Uterus (tissue), 3 donors: ENCODE measurements at regions not wholly inside any gene's neighbourhood (a gene's known extent, or its start where the extent isn't known, plus 50 kb on each side); places are given as distances from the start of the nearest gene placed in this dataset.

Experiments
- DNase-seq, 2 donors: peaks; one replicate each; pipeline ENCODE4 v3.0.0-alpha.2; 2019 to 2020
- H3K27ac ChIP-seq, 2 donors: fragments of 200-600 bp; sonication (generic); 1 replicate in 1 of 2; 2 replicates in 1 of 2; pipeline ENCODE4 v1.5.1; 2016 to 2018
- H3K27me3 ChIP-seq, 2 donors: fragments of 200-600 bp; sonication (generic); one replicate each; pipeline ENCODE4 v1.5.1; 2018 to 2019; ENCODE audit warnings: control low read depth in 1 of 2
- H3K36me3 ChIP-seq, 2 donors: fragments of 200-600 bp; sonication (generic); one replicate each; pipeline ENCODE4 v1.5.1; 2019; ENCODE audit warnings: control low read depth in 1 of 2
- H3K4me1 ChIP-seq, 2 donors: fragments of 200-600 bp; sonication (generic); one replicate each; pipeline ENCODE4 v1.5.1; 2018 to 2019; ENCODE audit warnings: control low read depth in 1 of 2
- H3K4me3 ChIP-seq, 2 donors: fragments of 200-600 bp; sonication (generic); 1 replicate in 1 of 2; 2 replicates in 1 of 2; pipeline ENCODE4 v1.5.1; 2018 to 2019; ENCODE audit warnings: mild to moderate bottlenecking in 1 of 2
- H3K9me3 ChIP-seq, 2 donors: fragments of 200-600 bp; sonication (generic); one replicate each; pipeline ENCODE4 v1.5.1; 2019; ENCODE audit warnings: control low read depth in 1 of 2
- CTCF ChIP-seq, 4 experiments: fragments of 200-600 bp in 2 of 4; fragments of 450-650 bp in 2 of 4; sonication (generic) in 2 of 4; IDR thresholded peaks; one replicate each; pipeline ENCODE4 v1.5.1; 2016 to 2019; ENCODE audit warnings: antibody characterized with exemption in 4 of 4, mild to moderate bottlenecking in 2 of 4, moderate library complexity in 1 of 4
- POLR2A ChIP-seq, 2 donors: fragments of 450-650 bp; IDR thresholded peaks; one replicate each; pipeline ENCODE4 v1.6.1; 2016; ENCODE audit warnings: antibody characterized with exemption in 2 of 2, mild to moderate bottlenecking in 1 of 2, moderate library complexity in 1 of 2
- intact Hi-C: fragments of 100-400 bp; cut with DNase I; formaldehyde crosslinking; loops from one replicate; pipeline ENCODE4 v1.15.1; 2023; ENCODE audit warnings: low total_unique reads
- donor health status: DM: yes; HTN: yes; CAD: no.

- no peak overlapping the region for H3K27ac ChIP-seq
- no peaks in the 10 kb centered on the region for H3K9me3 ChIP-seq
- H3K4me1 ChIP-seq: no peaks in the 10 kb centered on the region
- no peaks in the 10 kb centered on the region for H3K27me3 ChIP-seq
- H3K36me3 ChIP-seq: no peaks in the 10 kb centered on the region
- no peak overlapping the region for H3K4me3 ChIP-seq
- no peak for DNase-seq
- TF ChIP-seq CTCF (IDR thresholded peaks at IDR 0.05) (no peak), POLR2A (IDR thresholded peaks at IDR 0.05) (no peak)
- intact Hi-C loops: no loop called here
These were observed 217.0 kb downstream of the ADGRG6 start for GRCh38 chr6:142518761-142519160.

DNA sequence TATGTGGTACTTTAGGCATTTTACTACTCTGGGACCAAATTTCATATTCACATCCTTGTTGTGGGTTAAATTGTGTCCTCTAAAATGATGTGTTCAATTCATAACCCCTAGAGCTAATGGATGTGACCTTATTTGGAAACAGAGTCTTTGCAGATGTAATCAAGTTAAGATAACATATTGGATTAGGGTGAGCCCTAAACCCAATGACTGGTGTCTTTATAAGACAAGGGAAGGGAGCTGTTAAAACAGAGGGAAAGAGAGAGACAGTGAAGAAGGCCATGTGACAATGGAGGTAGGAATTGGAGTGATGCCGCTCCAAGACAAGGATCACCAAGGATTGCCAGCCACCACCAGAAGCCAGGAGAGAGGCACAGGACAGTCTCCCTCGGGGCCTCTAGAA is 220.0 kb downstream of the ADGRG6 start:
- TF ChIP-seq CTCF (IDR thresholded peaks at IDR 0.05) (no peak), POLR2A (IDR thresholded peaks at IDR 0.05) (no peak)
- H3K4me1 ChIP-seq: no peaks in the 10 kb centered on the region
- intact Hi-C loops: no loop called here
- no peaks in the 10 kb centered on the region for H3K36me3 ChIP-seq
- H3K27me3 ChIP-seq: no peaks in the 10 kb centered on the region
- H3K27ac ChIP-seq: no peak overlapping the region
- no peaks in the 10 kb centered on the region for H3K9me3 ChIP-seq
- no peak overlapping the region for H3K4me3 ChIP-seq
- no peak for DNase-seq

GRCh38 chr6:142523515-142524375 is 221.9 kb downstream of the ADGRG6 start:
- Histone ChIP-seq H3K27me3 (no peaks in the 10 kb centered on the region), H3K27ac (no peak overlapping the region), H3K4me1 (no peaks in the 10 kb centered on the region), H3K36me3 (no peaks in the 10 kb centered on the region), H3K9me3 (no peaks in the 10 kb centered on the region), H3K4me3 (no peak overlapping the region)
- intact Hi-C loops: no loop called here
- no peak for TF ChIP-seq CTCF (IDR thresholded peaks at IDR 0.05)
- no peak for DNase-seq

GRCh38 chr6:142530566-142530965 is 228.8 kb downstream of the ADGRG6 start:
- Histone ChIP-seq H3K36me3 (no peaks in the 10 kb centered on the region), H3K27ac (no peak overlapping the region), H3K27me3 (no peaks in the 10 kb centered on the region), H3K9me3 (no peaks in the 10 kb centered on the region), H3K4me3 (no peak overlapping the region), H3K4me1 (no peaks in the 10 kb centered on the region)
- no peak for DNase-seq
- intact Hi-C loops: no loop called here
- no peak for TF ChIP-seq CTCF (IDR thresholded peaks at IDR 0.05)
- no peak for TF ChIP-seq POLR2A (IDR thresholded peaks at IDR 0.05)

DNA sequence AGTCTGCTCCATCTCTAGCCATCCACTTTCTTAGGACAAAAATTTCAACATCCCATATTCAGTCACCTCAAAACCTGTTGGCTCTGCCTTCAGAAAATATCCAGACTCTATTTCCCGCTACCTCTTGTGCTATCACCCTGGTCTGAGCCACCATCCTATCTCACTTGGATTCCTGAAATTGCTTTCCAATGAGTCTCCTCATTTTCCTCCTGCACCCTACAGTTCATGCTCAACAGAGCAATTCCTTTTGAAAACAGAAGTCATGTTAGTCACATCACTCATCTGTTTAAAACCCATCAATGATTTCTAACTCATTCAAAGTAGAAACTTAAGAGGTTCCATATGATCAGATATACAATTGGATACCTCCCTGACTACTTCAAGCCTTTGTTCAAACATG is 229.9 kb downstream of the ADGRG6 start:
- no peaks in the 10 kb centered on the region for H3K4me1 ChIP-seq
- intact Hi-C loops: no loop called here
- H3K27me3 ChIP-seq: no peaks in the 10 kb centered on the region
- no peaks in the 10 kb centered on the region for H3K9me3 ChIP-seq
- H3K36me3 ChIP-seq: no peaks in the 10 kb centered on the region
- TF ChIP-seq POLR2A (IDR thresholded peaks at IDR 0.05): no peak
- no peak for TF ChIP-seq CTCF (IDR thresholded peaks at IDR 0.05)
- no peak overlapping the region for H3K27ac ChIP-seq
- no peak overlapping the region for H3K4me3 ChIP-seq
- no peak for DNase-seq
